DOHH2 (cell line): ENCODE measurements at regions not wholly inside any gene's neighbourhood (a gene's known extent, or its start where the extent isn't known, plus 50 kb on each side); places are given as distances from the start of the nearest gene placed in this dataset.
"Not testable (repeated sequence)": the region's sequence is repeated elsewhere in the genome, so short reads cannot be mapped to it uniquely, and the experiment has no call there.

Experiments
- H3F3A ChIP-seq: fragments of 200-600 bp; sonication (generic), shearing (Covaris generic); 2 replicates; pipeline ENCODE4 v1.6.0; 2016; ENCODE audit warnings: antibody characterized with exemption, mild to moderate bottlenecking; ENCODE audit not compliant: control insufficient read depth, insufficient read depth
- H3K27ac ChIP-seq: fragments of 200-600 bp; sonication (generic); 2 replicates; pipeline ENCODE4 v1.5.1; 2014; ENCODE audit warnings: low read depth, mild to moderate bottlenecking, low read length, moderate library complexity
- H3K27me3 ChIP-seq: fragments of 200-600 bp; sonication (generic); 2 replicates; pipeline ENCODE4 v1.6.1; 2014; ENCODE audit warnings: mild to moderate bottlenecking, low read length, mixed read lengths; ENCODE audit not compliant: control insufficient read depth
- H3K36me3 ChIP-seq: fragments of 200-600 bp; sonication (generic); 2 replicates; pipeline ENCODE4 v1.6.1; 2014; ENCODE audit warnings: mild to moderate bottlenecking, low read length, moderate library complexity, mixed read lengths; ENCODE audit not compliant: control insufficient read depth
- H3K4me1 ChIP-seq: fragments of 200-600 bp; sonication (generic); 2 replicates; pipeline ENCODE4 v1.6.1; 2014; ENCODE audit warnings: mild to moderate bottlenecking, low read length, mixed read lengths; ENCODE audit not compliant: control insufficient read depth
- H3K4me2 ChIP-seq: fragments of 200-600 bp; sonication (generic); 2 replicates; pipeline ENCODE4 v1.6.0; 2014; ENCODE audit warnings: mild to moderate bottlenecking, low read length, moderate library complexity
- H3K4me3 ChIP-seq: fragments of 200-600 bp; sonication (generic); 2 replicates; pipeline ENCODE4 v1.5.1; 2014; ENCODE audit warnings: mild to moderate bottlenecking, low read length, mixed read lengths
- H3K79me2 ChIP-seq: fragments of 200-600 bp; sonication (generic); 2 replicates; pipeline ENCODE4 v1.6.1; 2014; ENCODE audit warnings: mild to moderate bottlenecking, low read length, mixed read lengths; ENCODE audit not compliant: control insufficient read depth
- H3K9me2 ChIP-seq: fragments of 200-600 bp; sonication (generic); replicated peaks from 2 replicates; pipeline ENCODE4 v1.6.1; 2014; ENCODE audit warnings: mild to moderate bottlenecking, low read length, mixed read lengths; ENCODE audit not compliant: control insufficient read depth
- H3K9me3 ChIP-seq: fragments of 200-600 bp; sonication (generic); 2 replicates; pipeline ENCODE4 v1.6.1; 2014; ENCODE audit warnings: antibody characterized with exemption, low read length, mixed read lengths; ENCODE audit not compliant: control insufficient read depth, insufficient read depth
- H4K20me1 ChIP-seq: fragments of 200-600 bp; sonication (generic); 2 replicates; pipeline ENCODE4 v1.6.0; 2014; ENCODE audit warnings: low read depth, mild to moderate bottlenecking, antibody characterized with exemption, low read length, moderate library complexity; ENCODE audit not compliant: control insufficient read depth, insufficient read depth

GRCh38 chr1:149336082-149336481, 138.8 kb upstream of the NBPF19 start:
- not testable (repeated sequence) for H3K79me2 ChIP-seq, H3K4me2 ChIP-seq, H3K36me3 ChIP-seq, H4K20me1 ChIP-seq, H3K4me1 ChIP-seq, H3K9me2 ChIP-seq, H3K27ac ChIP-seq, H3K4me3 ChIP-seq, H3K9me3 ChIP-seq, H3F3A ChIP-seq, H3K27me3 ChIP-seq

- not testable (repeated sequence) for H3K4me3 ChIP-seq, H3K27ac ChIP-seq, H3K27me3 ChIP-seq, H3F3A ChIP-seq, H3K9me3 ChIP-seq, H3K4me1 ChIP-seq, H3K9me2 ChIP-seq, H3K79me2 ChIP-seq, H4K20me1 ChIP-seq, H3K36me3 ChIP-seq, H3K4me2 ChIP-seq
Measured at GRCh38 chr1:149338221-149338691, 136.6 kb upstream of the NBPF19 start.

- not testable (repeated sequence) for H3F3A ChIP-seq, H4K20me1 ChIP-seq, H3K9me2 ChIP-seq, H3K79me2 ChIP-seq, H3K27me3 ChIP-seq, H3K4me3 ChIP-seq, H3K4me1 ChIP-seq, H3K27ac ChIP-seq, H3K9me3 ChIP-seq, H3K36me3 ChIP-seq, H3K4me2 ChIP-seq
Measured at GRCh38 chr1:149338698-149339097, 136.1 kb upstream of the NBPF19 start.

GRCh38 chr1:149349448-149349847, 125.4 kb upstream of the NBPF19 start:
- not testable (repeated sequence) for H3K36me3 ChIP-seq, H3K9me3 ChIP-seq, H4K20me1 ChIP-seq, H3K4me2 ChIP-seq, H3K4me3 ChIP-seq, H3F3A ChIP-seq, H3K79me2 ChIP-seq, H3K9me2 ChIP-seq, H3K27me3 ChIP-seq, H3K27ac ChIP-seq, H3K4me1 ChIP-seq

GRCh38 chr1:149352205-149352604, 122.6 kb upstream of the NBPF19 start:
- H3K9me2 ChIP-seq, H3F3A ChIP-seq, H3K36me3 ChIP-seq, H3K4me2 ChIP-seq, H3K4me1 ChIP-seq, H3K4me3 ChIP-seq, H3K27ac ChIP-seq, H3K9me3 ChIP-seq, H4K20me1 ChIP-seq, H3K27me3 ChIP-seq, H3K79me2 ChIP-seq: not testable (repeated sequence)

- not testable (repeated sequence) for H3F3A ChIP-seq, H3K4me3 ChIP-seq, H3K9me2 ChIP-seq, H3K4me2 ChIP-seq, H3K27ac ChIP-seq, H3K36me3 ChIP-seq, H3K27me3 ChIP-seq, H3K79me2 ChIP-seq, H3K9me3 ChIP-seq, H4K20me1 ChIP-seq, H3K4me1 ChIP-seq
Measured at GRCh38 chr1:149354579-149354978, 120.3 kb upstream of the NBPF19 start.

GRCh38 chr1:149355748-149356147, 119.1 kb upstream of the NBPF19 start:
- H3K9me2 ChIP-seq, H3K27ac ChIP-seq, H3K27me3 ChIP-seq, H3K36me3 ChIP-seq, H4K20me1 ChIP-seq, H3K79me2 ChIP-seq, H3K9me3 ChIP-seq, H3K4me3 ChIP-seq, H3F3A ChIP-seq, H3K4me2 ChIP-seq, H3K4me1 ChIP-seq: not testable (repeated sequence)

- H3K9me3 ChIP-seq, H3K79me2 ChIP-seq, H3K4me1 ChIP-seq, H3K27me3 ChIP-seq, H3K27ac ChIP-seq, H3F3A ChIP-seq, H3K36me3 ChIP-seq, H4K20me1 ChIP-seq, H3K4me2 ChIP-seq, H3K4me3 ChIP-seq, H3K9me2 ChIP-seq: not testable (repeated sequence)
Measured at GRCh38 chr1:149356152-149356551, 118.7 kb upstream of the NBPF19 start.

GRCh38 chr1:149360351-149360750, 114.5 kb upstream of the NBPF19 start:
- H3F3A ChIP-seq, H3K27ac ChIP-seq, H4K20me1 ChIP-seq: not testable (repeated sequence)

More at GRCh38 chr1:149360351-149360750, 114.5 kb upstream of the NBPF19 start:
- H3K9me3 ChIP-seq, H3K4me2 ChIP-seq, H3K9me2 ChIP-seq, H3K79me2 ChIP-seq, H3K27me3 ChIP-seq, H3K36me3 ChIP-seq, H3K4me3 ChIP-seq, H3K4me1 ChIP-seq: not testable (repeated sequence)
